Heart left ventricle (tissue), 13 donors: ENCODE measurements at regions not wholly inside any gene's neighbourhood (a gene's known extent, or its start where the extent isn't known, plus 50 kb on each side); places are given as distances from the start of the nearest gene placed in this dataset.

Source experiments
- POLR2A ChIP-seq, 2 donors: fragments of 450-650 bp; IDR thresholded peaks; one replicate each; pipeline ENCODE4 v1.6.1; 2017; ENCODE audit warnings: antibody characterized with exemption in 2 of 2, mild to moderate bottlenecking in 2 of 2, moderate library complexity in 2 of 2
- TF ChIP-seq, protein P1 (sequence below), 12 donors: fragments of 200-600 bp; sonication (generic) in 4 of 12; IDR thresholded peaks; one replicate each; pipeline versions ENCODE4 v1.5.0 to v1.8.0; 2018 to 2022; ENCODE audit warnings: antibody characterized with exemption in 12 of 12, mild to moderate bottlenecking in 5 of 12
- donor health status: ischemic (EF 13 %, LVEDD 7.1; RV severe dilation, severe dysfunction).
- donor health status: DM: no; HTN: yes; CAD: no.
- donor health status: DM: no; HTN: no; CAD: no.
- donor health status: ischemic (EF 25% LVEDD 6.9; RV normal size, moderate dysfunction).
- donor health status: ischemic (EF 25% LVEDD 5.7; RV mildly dilated, moderate dysfunction).
- donor health status: ischemic (EF 35%, LVEDD 5.7; RV mildly dilated, moderate dysfunction).
- donor health status: nonischemic (EF 11% LVEDD 7.7; RV severe dilation, severe dysfunction).
- donor health status: DM: yes; HTN: yes; CAD: no.
- donor health status: PGD.
- donor health status: ischemic (EF 29% LVEDD 5.4; RV normal size, mild dysfunction).
- donor health status: nonischemic (EF 23%, LVEDD 6.1; RV moderate dilation, normal function).

- TF ChIP-seq, protein P1, sequence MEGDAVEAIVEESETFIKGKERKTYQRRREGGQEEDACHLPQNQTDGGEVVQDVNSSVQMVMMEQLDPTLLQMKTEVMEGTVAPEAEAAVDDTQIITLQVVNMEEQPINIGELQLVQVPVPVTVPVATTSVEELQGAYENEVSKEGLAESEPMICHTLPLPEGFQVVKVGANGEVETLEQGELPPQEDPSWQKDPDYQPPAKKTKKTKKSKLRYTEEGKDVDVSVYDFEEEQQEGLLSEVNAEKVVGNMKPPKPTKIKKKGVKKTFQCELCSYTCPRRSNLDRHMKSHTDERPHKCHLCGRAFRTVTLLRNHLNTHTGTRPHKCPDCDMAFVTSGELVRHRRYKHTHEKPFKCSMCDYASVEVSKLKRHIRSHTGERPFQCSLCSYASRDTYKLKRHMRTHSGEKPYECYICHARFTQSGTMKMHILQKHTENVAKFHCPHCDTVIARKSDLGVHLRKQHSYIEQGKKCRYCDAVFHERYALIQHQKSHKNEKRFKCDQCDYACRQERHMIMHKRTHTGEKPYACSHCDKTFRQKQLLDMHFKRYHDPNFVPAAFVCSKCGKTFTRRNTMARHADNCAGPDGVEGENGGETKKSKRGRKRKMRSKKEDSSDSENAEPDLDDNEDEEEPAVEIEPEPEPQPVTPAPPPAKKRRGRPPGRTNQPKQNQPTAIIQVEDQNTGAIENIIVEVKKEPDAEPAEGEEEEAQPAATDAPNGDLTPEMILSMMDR (IDR thresholded peaks at IDR 0.05) = no peak
- TF ChIP-seq POLR2A (IDR thresholded peaks at IDR 0.05) = no peak
Observed at GRCh38 chr21:14754682-14755081, 208.6 kb upstream of the SAMSN1 start.
